ENCODE measurements at regions not wholly inside any gene's neighbourhood (a gene's known extent, or its start where the extent isn't known, plus 50 kb on each side); places are given as distances from the start of the nearest gene placed in this dataset.

- no peak for DNase-seq (ENCODE audit: low spot score)
These were observed 255.7 kb downstream of the BUB3 start for GRCh38 chr10:123409884-123410283.

DNA sequence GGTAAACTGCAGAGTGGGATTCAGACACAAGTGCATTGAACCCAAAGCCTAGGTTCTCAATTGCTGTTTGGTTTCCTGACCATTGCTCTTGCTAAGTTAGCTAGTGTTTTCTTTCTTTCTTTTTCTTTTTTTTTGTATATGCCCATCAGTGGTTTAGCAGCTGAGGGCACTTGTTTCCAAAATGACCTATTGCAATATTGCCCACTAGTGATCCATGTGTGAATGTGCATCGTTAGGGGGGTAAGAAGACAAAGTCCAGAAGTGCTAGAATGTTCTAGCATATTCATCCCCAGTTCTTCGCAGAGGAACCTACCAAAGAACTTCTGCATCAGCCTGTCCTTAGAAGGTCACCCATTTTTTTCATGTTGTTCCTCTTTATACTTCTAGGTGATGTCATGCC lies 252.8 kb upstream of the GPR26 start:
- no peak for DNase-seq (ENCODE audit: low spot score)

GRCh38 chr10:123415523-123415922 lies 250.6 kb upstream of the GPR26 start:
- DNase-seq (ENCODE audit: low spot score), result no peak

DNA sequence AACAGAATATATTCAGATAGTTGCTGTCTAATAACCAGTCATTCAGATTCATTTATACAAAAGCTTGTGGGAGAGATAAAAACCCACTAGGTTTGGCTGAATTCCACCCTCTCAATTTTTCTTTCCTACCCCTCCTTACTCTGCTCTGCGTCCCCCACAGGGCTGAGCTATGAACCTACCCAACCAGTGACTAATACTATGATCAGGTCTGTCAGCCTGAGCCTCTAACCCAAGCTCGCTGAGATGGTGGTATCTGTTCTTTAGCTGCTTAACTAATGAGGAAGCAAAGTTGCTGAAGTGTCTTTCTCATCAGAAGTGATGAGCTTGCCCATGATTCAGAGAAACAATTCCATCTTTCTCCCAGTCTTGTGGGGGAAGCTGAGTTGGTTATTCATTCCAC lies 248.7 kb upstream of the GPR26 start:
- no peak for DNase-seq (ENCODE audit: low spot score)

GRCh38 chr10:123421461-123421860 lies 244.7 kb upstream of the GPR26 start:
- DNase-seq (ENCODE audit: low spot score), result no peak

DNA sequence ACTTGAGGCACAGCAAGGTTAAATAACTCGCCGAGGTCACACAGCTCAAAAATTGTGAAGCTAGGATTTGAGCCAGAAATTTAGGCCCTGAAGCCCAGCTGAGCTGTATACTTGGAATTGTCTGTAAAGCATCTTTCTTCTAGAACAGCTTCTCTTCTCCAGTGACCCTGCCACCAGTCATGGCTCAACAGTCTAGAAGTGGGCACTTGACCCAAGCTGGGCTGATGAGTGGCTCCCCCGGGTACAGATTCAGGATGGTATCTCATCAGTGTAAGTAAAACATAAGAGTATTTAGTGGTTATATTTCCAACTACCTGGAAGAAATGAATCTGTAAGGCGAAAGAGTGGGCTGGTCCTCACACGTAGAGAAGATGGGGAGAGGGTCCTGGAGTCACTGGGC lies 243.9 kb upstream of the GPR26 start:
- DNase-seq (ENCODE audit: low spot score), result no peak

DNA sequence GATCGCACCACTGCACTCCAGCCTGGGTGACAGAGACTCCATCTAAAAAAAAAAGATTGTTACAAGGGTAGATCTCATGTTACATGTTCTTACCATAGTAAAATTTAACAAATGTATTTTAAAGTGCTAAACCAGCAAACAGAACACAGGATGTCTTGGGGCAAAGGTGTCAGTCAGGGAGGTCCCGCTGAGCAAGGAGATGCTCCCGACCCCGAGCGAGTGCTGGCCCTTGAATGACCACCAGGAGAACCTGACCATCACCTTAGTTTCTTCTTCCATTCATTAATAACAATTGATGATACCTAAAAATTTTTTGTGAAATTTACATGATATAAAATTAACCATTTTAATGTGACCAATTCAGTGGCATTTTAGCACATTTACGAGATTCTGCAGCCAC lies 241.6 kb upstream of the GPR26 start:
- DNase-seq (ENCODE audit: low spot score), result no peak

DNA sequence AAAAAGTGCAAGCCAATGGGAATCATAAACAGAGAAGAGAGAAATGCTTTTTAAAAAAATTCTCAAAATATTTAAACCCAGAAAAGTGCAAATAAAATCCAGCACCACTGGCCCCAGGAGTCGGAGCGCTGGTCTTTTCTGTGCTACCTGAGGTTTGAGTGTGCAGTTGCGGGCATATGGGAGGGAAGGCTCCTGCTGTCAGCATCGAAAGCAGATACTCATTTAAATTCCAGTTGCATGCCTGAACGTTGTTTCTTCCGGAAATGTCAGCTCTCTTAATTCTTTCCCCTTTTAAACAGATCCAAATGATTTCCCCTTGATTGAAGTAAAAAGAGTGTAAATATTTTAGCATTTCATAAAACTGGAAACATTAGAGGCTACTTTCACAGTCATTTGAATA lies 240.5 kb upstream of the GPR26 start:
- DNase-seq (ENCODE audit: low spot score), result no peak

DNA sequence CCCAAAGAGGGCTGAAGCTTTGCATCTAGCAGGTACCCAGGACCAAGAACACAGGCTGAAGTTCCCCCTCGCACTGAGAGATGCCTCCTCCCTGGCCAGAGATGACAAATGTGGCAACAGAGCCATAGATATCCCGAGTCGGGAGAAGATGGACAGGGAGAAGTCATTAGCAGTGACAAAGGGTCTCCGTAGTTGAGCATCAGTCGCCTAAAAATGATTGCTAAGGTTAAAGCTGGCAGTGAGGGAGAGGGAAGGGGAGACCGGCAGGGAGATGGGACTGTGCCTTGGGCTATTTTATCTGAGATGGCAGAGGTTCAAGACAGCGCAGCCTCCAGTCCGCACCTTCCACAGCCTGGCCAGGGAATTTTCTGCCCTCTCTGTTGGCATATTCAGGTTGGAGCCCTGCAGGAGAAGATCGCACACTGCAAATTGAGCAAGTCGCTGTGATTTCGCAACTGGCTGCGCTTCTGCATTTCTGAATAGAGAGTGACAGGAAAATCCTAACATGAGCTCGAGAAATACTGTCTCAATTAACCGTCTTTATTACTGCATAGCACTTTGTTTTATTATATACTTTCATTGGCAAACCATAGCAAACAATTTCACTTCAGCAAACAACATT lies 238.9 kb upstream of the GPR26 start:
- no peak for DNase-seq (ENCODE audit: low spot score)

GRCh38 chr10:123428391-123428790 lies 237.8 kb upstream of the GPR26 start:
- DNase-seq (ENCODE audit: low spot score), result no peak

GRCh38 chr10:123429706-123430221 lies 236.4 kb upstream of the GPR26 start:
- DNase-seq (ENCODE audit: low spot score), result no peak

GRCh38 chr10:123433539-123433938 lies 232.6 kb upstream of the GPR26 start:
- no peak for DNase-seq (ENCODE audit: low spot score)

DNA sequence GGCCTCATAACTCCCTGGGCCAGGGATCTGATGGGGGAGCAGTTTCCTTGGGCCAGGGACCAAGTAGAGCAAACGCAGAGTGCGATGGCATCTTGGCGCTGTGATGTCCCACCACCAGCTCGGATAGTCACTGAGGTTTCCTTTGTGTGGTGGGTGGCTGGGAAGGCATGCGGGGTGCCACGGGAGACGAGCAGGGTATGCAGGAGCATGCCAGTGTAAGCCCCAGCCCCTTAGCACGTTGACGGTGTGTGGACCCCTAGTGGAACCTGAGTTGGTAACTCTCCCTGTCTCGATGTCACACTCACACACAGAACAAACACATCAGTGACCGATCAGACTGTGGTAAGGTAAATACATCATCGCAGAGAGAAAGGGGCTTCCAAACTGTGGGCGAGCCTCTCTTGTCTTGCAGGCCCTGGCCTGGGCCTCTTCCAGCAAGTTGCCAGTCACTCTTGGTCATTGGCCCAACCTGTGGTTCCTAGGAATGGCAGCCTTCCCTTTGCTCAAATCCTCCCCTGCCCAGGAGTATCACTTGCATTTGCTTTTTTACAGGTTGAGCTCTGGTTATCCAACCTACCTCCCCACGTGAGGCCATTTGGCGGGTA lies 231.6 kb upstream of the GPR26 start:
- DNase-seq (ENCODE audit: low spot score), result no peak

DNA sequence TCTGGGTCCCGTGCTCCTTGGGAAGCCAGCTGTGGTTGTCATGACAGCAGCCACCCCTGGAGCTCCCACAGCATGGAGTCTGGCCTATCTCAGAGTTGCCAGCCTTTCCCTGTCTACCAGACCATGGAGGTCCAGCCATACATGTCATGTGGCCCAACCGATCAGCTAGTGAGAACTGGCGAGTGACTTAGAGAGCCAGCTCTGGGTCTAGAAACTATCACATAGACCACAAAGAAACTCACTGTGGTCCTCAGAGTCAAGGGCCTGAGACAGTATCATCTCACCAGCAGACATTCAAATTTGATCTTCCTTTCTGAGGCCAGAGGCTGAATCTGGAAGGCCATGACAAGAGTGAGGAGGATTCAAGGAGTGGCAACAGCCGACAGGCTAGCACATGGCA lies 223.3 kb upstream of the GPR26 start:
- DNase-seq (ENCODE audit: low spot score), result no peak

DNA sequence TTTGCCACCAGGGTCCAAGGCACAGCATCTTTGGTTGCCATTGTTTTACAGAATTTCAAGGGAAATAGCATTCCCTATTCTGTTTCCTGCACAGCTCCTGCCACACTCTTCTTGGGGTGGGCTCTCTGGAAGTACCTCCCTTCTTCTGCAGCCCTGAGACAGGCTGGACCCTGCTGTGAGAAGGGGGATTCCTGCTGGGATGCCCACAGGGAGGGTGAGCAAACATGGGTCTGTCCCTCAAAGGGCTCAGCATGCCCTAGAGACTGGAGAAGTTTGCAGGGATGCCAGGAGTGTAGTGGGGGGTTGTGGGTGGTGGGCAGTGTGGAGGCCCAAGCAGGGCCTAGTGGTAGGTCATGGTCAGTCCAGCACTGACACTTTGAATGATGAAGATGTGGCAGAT lies 222.2 kb upstream of the GPR26 start:
- no peak for DNase-seq (ENCODE audit: low spot score)

DNA sequence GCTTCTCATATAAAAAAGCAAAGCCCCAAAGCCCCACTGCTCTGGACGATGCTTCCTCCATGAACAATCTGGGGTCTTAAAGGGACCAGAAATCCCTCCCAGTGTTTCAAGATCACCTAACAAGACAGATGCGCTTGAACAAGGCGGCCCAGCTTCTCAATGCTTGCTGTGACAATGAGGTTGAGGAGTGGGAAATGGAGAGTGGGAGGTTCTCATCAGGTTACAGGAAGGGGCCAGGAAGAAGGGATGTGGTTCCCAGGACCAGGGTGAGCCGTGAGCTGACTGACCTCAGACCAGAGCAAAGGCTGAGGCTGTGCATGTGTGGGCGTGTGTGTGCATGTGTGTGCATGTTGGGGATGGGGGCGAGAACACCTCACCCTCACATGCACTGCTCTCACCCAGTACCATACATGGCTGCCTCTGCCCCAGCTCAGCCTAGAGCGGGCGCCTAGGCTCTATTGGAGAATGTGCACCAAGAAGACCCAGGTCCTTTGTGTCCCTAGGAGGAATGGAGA lies 220.8 kb upstream of the GPR26 start:
- DNase-seq (ENCODE audit: low spot score), result no peak

GRCh38 chr10:123446449-123447156 lies 219.6 kb upstream of the GPR26 start:
- no peak for DNase-seq (ENCODE audit: low spot score)

- DNase-seq (ENCODE audit: low spot score), result no peak
These were observed 216.8 kb upstream of the GPR26 start for GRCh38 chr10:123449234-123449962.

DNA sequence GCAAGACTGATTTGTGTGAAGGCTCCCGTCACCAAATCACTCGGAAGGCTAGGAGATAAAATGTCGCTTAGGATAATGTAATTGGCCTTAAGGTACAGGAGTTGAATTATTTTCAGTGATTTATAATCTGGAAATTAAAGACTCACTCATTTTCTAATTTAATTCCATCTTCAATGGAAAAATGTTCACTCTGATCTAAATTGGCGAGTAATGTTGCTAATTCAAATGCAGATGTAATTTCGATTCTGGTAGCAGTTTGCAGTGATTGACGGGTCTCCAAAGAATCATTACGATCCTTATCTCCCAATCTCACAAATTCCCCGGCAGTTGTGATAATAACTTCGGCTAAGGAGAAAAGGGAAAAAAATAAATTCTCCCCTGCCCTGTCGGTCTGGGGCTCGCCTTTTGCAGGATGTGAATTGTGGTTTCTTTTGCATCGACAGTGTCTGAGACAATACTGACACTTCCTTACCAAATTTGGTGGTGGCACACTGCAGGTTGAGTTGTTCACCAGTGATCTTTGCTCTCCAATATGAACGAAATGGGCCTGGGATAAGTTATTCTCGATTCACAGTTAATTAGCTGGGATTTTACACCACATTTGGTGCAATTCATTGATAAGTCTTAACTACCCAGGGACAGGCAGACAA lies 215.1 kb upstream of the GPR26 start:
- no peak for DNase-seq (ENCODE audit: low spot score)

DNA sequence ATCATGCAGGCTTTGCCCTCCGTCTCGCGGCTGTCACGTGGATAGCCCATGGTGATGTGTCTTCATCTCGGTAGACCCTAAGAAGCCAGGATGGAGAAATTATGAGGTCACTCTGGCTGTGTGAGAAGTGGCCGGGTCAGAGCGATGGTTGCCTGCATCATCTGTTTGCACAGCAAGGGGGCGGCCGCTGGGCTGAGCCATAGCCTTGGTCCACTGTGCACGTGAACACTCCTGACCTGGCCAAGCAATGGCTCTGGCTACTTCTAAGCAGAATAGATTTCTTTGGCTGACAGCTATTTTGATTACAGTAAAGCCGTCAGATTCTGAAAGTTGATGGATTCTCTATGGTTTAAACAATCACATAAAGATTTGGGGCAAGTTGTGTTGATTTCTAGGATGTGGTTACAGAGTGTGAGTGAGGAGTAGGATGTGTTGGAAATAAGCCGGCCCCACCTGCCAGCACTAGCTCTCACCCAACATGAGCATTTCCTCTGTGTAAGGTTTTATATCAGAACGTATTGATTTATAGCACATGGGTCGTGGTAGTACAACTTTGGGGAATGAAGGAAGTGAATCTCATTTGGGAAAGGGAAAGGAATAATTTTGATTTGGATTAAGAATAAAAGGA lies 214.4 kb upstream of the GPR26 start:
- no peak for DNase-seq (ENCODE audit: low spot score)

DNA sequence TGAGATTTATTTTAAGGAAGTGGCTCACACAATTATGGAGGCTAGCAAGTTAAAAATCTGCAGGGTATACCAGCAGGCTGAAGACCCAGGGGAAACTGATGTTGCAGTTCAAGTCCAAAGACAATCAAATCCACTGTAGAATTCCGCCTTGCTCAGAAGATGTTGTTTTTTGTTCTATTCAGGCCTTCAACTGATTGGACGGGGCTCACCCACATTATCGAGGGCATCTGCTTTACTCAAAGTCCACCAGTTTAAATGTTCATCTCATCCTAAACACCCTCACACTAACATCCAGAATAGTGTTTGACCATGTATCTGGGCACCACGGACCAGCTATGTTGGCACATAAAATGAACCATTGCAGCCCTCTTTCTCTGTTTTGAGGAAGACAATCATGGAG lies 211.2 kb upstream of the GPR26 start:
- DNase-seq (ENCODE audit: low spot score), result no peak

DNA sequence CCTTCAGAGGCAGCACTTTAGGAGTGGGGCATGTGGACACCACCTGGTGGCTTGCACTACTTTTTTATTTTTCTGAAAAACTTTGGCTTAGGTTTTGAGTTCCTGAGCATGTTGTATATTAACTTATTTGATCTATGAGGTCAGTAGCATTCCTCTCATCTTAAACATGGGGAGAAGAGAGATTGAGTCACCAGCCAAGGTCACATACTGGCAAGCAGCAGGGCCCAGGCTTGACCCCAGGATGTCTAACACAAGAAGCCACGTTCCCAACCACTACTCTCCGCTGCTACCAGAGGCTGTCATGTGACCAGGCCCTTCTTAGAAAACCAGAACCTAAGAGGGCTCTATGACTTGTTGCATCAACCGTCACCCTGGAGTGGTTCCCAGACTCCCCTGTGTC lies 210.3 kb upstream of the GPR26 start:
- DNase-seq (ENCODE audit: low spot score), result no peak
